ENCODE measurements at regions not wholly inside any gene's neighbourhood (a gene's known extent, or its start where the extent isn't known, plus 50 kb on each side); places are given as distances from the start of the nearest gene placed in this dataset.
A peak's percentile ranks its signal among the peaks of the same experiment; 100 is the strongest.

DNA sequence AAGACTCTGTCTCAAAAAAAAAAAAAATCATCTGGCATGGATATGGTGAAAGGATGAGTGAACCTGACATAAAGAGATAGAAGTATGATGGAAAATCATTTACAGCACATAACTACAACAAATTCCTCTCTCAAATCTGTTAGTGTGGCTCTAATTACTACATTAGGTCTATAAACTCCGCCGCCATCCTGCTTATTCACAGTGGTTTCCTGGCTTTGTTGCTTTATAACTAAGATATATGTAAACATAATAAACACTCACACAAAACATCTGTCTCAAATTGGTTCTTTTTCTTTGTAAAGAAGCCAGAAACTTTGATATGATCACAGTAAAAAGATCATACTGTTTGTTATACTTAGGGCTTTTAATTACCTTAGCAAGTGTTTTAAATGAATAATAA is 412.6 kb upstream of the FAM98A start:
- intact Hi-C loops (cut with DNase I), result loop anchor here (5.0 kb wide), 1 partner anchor 1401 kb away; no protein-coding TSS in a partner anchor
- DNase-seq, result no peak

DNA sequence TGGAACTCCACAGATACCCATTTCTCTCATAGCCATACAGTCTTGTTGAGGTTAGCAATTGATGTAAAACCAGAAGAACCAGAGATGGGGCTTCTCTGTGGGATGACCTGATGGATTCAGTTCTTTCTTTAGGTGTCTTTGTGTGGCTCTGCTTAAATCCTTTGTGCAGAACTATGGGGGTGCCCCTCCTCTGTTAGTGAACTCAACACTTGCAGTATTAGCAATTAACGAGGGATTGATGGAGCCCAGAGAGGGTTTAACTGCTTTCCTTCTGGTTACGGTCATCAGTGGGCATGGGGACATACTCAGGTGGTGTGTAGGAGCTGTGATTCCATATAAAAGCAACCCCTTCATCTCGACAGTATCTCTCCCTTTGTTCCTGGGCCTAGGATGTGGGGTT is 406.8 kb upstream of the FAM98A start:
- intact Hi-C loops (cut with DNase I), result no loop called here
- DNase-seq, result no peak

DNA sequence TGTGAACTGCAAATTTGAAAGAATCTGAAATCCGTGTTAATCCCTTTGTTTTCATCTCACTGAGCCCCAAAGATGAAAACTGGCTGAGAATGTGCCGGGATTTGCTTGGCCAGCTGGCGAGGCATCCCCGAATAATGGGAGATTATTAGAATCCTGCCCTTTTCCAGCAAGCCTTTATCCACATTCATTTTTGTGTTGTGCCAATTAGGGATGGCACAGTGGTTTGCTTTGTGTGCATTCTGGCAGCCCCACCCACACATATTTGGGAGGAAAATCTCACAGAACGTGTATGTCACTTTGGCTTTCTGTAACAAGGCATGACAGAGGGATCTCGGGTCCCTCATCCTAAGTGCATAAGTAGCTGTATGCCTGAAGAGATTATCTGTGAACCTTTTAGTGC is 405.8 kb upstream of the FAM98A start:
- DNase-seq, result peak in 7 of 10 donors; percentile 7 to 86 (median 36)
- intact Hi-C loops (cut with DNase I), result no loop called here

DNA sequence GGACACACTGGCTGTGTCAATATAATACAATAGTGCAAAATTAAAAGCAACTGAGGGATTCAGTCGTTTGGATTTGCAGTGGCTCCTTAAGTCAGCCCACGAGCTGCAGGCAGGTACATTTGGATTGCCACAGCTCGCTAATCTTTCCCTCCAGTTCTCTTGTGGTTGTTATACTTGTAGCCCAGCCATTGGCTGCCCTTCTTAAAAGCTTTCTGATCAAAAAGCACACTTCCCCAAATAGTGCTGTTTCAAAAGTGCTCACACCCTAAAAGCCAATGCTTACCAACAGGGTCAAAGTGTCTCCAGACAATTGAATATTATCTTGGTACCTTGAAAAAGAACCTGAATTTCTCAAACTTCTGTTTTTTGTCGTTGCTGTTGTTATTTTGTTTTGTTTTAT is 404.7 kb upstream of the FAM98A start:
- intact Hi-C loops (cut with DNase I), result no loop called here
- DNase-seq, result no peak

DNA sequence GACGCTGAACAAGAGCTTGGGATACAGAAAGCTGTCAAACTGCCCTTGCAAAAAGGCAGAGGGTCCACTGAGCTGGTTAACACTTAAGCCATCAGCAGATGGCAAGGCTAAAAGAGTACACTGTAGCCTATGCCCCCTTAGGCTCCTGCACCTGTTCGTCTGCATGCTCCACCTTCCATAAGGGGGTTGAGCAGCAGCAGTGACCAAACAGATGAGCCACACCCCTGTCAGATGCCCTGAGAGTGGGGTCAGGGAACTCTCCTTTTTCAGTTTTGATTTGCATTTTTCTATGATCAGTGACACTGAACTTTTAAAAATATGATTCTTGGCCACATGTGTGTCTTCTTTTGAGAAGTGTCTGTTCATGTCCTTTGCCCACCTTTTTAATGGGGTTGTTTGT is 402.5 kb upstream of the FAM98A start:
- DNase-seq, result no peak
- intact Hi-C loops (cut with DNase I), result no loop called here

DNA sequence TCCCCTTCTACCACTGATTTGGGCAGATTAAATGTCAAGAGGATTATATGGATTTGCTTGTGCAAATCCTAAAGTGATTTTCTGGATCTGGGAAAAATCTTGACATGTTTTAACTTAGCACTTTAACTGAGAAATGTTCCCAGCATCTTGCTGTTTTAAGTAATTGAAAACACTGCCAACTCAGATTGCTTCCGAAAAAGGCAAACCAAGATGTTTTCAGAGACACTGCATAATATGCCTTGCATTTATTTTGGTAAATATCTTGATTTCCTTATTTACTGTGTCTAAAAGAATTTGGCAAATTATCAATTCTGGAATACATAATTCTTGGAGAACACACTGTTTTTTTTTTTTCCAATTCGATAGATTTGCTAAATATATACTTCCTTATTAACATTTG is 385.0 kb upstream of the FAM98A start:
- DNase-seq, result no peak
- intact Hi-C loops (cut with DNase I), result no loop called here

DNA sequence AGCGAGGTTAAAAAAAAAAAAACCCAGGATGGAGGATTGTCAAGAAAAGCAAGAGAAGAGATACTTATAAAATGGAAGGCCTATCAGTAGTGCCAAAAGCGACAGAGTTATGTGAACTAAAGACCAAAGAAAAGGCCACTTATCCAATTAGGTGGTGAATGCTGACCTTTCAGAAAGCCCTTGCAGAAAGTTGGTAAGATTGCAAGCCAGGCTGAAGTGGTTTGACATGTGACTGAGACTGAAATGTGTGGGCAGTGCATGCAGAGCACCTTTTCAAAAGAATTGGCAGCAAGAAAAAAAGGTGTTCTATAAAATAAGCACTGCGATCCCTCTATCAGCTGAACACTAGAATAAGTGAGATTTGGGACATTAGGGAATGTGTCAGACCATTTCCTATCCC is 379.4 kb upstream of the FAM98A start:
- DNase-seq, result no peak
- intact Hi-C loops (cut with DNase I), result no loop called here

DNA sequence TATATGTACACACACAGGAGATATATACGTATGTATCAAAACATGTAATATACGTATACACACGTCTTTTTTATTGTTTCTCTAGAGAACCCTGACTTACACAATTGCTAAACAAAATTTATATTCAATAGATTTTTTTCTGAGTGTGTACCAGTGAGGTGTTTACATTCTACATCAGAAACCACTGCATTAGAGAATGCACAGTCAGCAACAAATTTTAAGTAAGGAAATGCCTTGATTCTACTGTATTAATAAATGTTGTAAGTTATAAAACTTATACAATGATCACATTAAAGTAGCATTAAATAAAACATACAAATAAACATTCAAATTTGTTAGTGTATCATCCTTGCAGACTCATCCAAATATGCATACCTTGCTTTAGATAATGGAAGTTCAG is 376.4 kb upstream of the FAM98A start:
- intact Hi-C loops (cut with DNase I), result no loop called here

DNA sequence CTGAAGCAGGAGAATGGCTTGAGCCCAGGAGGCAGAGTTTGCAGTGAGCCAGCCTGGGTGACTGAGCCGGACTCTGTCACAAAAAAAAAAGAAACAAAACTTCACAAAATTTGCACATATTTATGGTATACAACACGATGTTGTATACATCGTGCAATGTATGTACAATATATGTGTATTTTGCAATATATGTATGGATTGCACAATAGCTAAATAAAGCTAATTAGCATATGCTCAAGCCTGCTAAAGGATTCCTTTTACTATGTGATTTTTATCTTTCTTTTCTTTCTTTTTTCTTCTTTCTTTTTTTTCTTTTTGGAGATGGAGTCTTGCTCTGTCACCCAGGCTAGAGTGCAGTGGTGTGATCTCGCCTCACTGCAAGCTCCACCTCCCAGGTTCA is 368.0 kb upstream of the FAM98A start:
- no peak for DNase-seq
- intact Hi-C loops (cut with DNase I), result no loop called here

More for the DNA sequence above, 376.4 kb upstream of the FAM98A start:
- DNase-seq, result no peak

DNA sequence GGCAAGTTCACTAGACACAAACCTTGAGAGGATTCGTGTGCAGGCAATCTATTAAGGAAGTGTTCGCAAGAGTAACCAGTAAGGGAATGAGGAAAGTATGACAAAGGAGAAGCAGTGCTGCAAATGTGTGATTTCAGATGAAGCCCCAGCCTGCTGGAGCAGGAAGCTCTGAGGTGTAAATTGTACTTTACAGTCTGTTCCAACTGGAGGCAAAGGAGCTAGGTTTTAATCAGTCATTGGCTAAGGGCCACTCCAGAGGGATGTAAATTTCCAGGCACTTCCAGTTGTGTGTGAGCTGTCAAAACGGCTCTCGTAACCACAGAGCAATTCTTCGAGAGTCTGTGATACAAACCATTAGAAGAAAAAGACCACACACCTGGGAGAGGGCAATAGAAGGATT is 359.5 kb upstream of the FAM98A start:
- no peak for DNase-seq
- intact Hi-C loops (cut with DNase I), result no loop called here

DNA sequence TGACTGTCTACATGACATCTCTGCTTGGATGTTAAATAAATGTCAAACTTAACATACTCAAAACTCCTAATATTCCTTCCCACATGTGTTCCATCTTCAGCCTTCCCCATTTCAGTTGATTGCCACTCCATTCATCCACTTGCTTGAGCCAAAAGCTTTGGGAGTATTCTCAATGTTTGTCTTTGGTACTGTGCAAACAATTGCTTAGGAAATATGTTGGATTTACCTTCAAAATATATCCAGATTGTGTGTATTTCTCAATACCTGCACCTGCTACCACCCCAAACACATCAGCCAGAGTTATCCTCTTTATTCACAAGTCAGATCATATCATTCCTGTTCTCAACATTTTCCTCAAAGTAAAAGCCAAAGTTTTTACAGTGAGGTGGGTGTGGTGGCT is 350.3 kb upstream of the FAM98A start:
- intact Hi-C loops (cut with DNase I), result no loop called here
- no peak for DNase-seq

DNA sequence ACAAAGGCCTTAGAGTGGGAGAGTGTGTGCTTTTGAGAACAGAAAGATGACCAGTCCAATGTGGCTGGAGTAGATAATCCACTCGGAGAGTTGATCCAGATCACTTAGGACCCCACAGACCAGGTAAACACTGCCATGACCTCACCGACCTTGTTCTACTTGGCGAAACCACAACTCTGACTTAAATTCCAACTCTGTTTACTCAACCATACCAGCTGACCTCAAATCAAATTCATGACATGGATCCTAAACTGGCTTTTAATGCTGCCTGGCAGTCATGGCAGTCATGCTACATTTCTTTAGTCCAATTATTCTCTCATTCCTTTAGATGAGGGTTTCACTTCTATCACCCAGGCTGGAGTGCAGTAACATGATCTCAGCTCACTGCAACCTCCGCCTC is 347.1 kb upstream of the FAM98A start:
- no peak for DNase-seq
- intact Hi-C loops (cut with DNase I), result no loop called here

DNA sequence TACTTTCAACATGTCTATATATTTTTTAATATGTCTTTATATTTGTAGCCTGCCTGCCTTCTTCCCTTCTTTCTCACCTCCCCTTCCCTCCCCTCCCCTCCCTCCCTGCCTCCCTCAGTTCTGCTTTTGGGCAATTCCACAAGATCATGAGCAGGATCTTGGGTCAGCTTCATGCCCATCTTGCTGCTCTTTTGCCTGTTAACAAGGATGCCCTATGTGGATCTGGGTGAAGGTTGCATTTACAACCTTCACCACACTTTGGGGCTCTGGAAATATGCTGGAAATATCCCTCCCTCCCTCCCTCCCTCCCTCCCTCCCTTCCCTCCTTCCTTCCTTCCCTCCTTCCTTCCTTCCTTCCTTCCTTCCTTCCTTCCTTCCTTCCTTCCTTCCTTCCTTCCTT is 334.1 kb upstream of the FAM98A start:
- no peak for DNase-seq
- intact Hi-C loops (cut with DNase I), result no loop called here

DNA sequence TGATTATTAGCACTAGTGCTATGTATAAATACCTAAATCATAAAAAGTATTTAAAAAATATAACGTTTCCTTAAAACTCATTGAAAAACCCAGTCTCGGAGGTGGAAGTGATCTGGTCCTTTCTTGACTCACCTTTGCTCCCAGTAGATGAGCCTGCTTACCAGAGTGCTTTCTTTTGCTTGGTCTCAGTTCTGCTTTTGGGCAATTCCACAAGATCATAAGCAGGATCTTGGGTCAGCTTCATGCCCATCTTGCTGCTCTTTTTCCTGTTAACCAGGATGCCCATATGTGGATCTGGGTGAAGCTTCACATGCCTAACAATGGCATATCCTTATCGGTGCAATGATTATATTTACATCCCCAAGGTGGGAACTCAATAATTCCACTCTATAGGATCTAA is 332.1 kb upstream of the FAM98A start:
- intact Hi-C loops (cut with DNase I), result no loop called here
- no peak for DNase-seq

DNA sequence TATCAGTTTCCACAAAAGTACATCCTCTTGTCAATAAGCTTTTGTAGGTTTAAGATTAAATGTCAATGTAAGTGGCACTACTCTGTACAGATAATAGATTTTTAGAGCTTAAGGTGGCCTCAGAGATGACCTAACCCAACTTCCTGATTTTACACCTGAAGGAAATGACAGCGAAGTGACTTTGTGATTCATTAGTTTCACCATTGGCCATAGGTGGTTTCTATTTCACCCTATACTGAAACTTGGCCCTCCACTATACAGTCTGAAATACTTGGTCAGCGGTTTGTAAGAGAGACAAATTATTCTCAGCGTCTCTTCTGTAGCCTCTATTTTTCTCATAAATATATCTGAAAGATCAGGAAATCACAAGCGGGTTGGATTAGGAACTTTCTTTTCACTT is 330.4 kb upstream of the FAM98A start:
- intact Hi-C loops (cut with DNase I), result no loop called here
- DNase-seq, result no peak

DNA sequence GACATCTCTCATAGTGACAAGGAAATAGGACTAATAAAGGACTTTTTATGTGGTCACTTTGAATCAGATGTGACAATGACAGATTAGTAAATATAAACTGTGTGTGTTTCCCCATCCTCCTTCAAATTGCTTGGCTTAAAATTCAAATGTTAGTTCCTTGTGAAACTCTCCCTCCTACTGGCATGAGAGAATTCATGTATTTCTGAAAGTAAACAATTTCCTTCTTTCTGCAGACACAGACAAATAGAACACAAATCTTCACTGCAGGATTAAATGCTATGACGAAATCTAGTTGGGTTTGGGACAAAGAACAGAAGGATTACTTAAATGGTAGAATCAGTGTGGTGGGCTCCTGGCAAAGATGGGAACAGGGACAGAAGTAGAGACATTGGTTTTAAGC is 328.7 kb upstream of the FAM98A start:
- intact Hi-C loops (cut with DNase I), result no loop called here
- no peak for DNase-seq

DNA sequence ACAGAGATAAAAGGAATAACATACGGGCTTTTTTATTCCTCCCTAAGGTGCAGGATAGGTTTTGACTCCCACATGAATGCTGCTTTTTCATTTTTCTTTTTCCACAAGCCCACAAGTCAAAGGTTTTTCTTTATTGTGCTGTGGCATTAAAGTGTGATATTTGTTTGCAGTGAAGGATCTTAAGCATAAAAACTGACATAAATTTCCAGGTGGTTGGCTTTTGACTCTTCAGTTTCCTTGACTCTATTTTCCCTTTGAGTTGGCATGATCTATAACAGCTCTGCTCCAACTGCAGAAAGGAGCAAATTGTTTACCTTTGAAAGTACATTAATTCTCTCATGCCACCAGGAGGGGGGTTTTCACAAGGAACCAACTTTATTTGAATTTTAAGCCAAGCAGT is 326.2 kb upstream of the FAM98A start:
- intact Hi-C loops (cut with DNase I), result no loop called here

DNA sequence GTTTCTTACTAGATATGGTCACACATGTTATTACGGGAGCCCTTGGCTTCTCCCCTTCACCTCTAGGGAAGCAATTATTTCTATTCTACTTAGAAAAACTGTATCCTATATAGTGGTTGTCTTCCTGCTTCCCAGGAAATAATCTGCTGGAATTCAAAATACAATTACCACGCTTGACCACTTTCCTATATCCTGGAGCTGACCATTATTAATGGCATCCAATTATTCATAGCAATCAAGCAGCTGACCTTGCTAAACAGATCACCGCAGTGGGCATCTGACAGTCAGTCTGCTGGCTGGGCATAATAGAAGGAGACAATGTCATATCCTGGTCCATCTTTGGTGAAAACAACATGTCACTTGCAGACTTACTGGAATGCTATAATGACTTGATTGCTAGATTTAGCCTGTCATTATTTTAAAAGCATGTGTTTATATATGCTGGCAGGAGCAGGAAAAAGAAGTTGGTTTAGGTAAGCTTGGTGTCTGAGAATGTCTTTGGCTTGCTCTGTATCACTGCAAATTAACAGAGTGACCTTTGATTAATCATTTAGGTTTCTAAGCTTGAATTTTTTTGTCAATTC is 325.6 kb upstream of the FAM98A start:
- no peak for DNase-seq
- intact Hi-C loops (cut with DNase I), result no loop called here

More for the DNA sequence above, 326.2 kb upstream of the FAM98A start:
- no peak for DNase-seq

DNA sequence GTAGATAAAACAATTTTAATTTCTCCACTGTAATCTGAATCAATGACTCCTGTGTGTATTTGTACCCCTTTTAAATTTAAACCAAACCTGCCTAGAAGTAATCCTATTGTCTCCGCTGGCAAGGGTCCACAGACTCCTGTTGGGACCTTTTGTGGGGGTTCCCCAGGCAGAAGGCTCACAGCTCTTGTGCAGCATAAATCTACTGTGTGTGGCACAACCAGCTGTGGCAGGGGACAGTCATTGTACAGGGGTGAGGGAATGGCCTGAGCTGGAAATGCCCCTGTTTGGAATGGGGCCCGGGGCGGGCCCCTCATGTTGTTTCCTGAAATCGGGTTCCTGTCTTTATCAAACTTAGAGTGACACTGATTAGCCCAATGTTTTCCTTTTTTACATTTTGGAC is 318.2 kb upstream of the FAM98A start:
- intact Hi-C loops (cut with DNase I), result no loop called here
- DNase-seq, result no peak

DNA sequence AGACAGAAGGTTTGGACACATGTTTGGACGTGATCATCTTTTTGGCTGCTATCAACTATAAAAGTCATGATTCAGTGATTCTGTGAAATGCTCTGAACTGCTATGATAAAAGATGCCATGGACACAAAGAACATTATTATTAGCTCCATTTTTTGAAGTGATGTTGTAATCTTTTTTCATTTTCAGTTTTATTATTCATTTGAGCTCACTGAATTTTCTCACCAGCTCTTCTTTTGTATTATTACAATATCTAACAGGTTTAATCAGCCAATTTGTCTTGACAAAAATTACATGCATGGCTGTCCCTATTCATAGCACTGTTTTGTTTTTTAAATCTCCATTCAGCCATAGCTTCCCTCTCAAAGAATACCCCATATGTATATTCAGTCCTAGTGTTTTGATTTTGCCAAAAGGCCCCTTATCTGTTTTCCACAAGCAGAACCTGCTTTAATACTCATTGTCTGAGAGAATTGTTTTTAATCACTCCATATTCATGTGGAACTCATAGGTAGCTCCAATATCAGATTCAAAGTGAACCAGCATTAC is 314.0 kb upstream of the FAM98A start:
- DNase-seq, result no peak
- intact Hi-C loops (cut with DNase I), result no loop called here

DNA sequence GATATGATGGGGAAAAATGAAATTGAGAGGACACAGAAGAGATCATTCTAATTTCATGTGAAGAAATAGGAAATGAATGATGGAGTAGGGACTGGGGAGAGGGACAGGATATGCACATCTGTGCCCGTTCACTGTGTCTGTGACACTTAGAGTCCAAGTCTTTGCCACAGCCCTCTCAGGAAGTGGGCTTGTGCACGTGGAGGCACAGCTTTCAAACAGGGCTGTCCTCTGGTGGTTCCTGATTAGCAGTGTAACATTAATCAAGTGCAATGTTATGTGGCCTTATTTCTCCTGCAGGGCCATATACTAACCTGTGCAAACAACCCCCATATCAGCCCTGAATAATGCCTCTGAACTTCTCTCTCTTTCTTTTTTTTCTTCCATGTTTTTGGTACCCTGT is 312.2 kb upstream of the FAM98A start:
- DNase-seq, result no peak
- intact Hi-C loops (cut with DNase I), result no loop called here

DNA sequence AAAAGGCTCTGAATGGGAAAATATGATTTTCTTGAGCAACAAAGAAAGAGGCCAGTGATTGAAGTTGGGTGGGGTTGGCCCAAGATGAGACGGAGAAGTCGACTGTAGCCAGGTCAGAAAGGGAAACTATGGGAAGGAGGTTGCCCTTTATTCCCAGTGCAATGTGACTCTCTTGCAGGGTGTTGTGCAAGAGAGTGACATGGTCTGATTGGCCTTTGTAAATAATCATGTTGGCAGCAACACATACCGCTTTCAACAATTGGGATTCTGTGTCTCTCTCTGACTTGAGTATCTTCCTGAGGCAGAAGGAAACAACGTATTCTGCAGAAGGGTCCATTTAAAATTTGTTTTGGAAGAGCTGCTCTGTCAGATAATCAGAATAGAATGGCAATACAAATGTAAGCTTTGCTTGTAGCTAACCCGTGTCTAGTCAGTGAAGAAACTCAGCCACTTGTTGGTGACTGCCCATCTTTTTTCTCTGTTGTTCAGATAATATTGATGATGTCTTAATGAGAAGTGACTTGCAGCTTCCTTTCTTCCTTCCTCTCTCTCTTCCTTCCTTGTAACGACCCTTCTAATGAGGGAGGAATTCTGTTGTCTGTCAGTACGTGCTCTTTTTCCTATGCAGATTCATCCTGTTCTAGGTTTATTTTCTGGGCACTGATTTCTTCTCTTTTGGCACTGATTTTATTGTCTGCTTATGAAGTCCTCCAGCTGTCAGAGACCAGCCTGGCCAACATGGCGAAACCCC is 311.0 kb upstream of the FAM98A start:
- intact Hi-C loops (cut with DNase I), result no loop called here
- DNase-seq, result no peak
